AG10803 (cell line): ENCODE measurements at regions not wholly inside any gene's neighbourhood (a gene's known extent, or its start where the extent isn't known, plus 50 kb on each side); places are given as distances from the start of the nearest gene placed in this dataset.

ENCODE experiments used
- DNase-seq: peaks from one replicate; pipeline ENCODE4 v3.0.0; 2010; ENCODE audit warnings: low read depth
- H3K4me3 ChIP-seq: 2 replicates; pipeline ENCODE4 v1.5.1; 2011; ENCODE audit warnings: mild to moderate bottlenecking, low read length, control low read depth
- CTCF ChIP-seq: conservative IDR thresholded peaks from 2 replicates; pipeline ENCODE4 v1.5.1; 2011; ENCODE audit warnings: mild to moderate bottlenecking, low read length, control low read depth, inconsistent platforms

GRCh38 chr7:136140469-136140868 is 163.3 kb upstream of the MTPN start:
- no peak for DNase-seq
- TF ChIP-seq CTCF, result no peak
- H3K4me3 ChIP-seq, result no peak overlapping the region

GRCh38 chr7:136139417-136139816 is 162.3 kb upstream of the MTPN start:
- TF ChIP-seq CTCF, result no peak
- H3K4me3 ChIP-seq, result no peak overlapping the region
- no peak for DNase-seq

- TF ChIP-seq CTCF, result no peak
- DNase-seq, result no peak
- no peak overlapping the region for H3K4me3 ChIP-seq
Measured at GRCh38 chr7:136138991-136139390, 161.8 kb upstream of the MTPN start.

GRCh38 chr7:136136906-136137454 is 159.8 kb upstream of the MTPN start:
- TF ChIP-seq CTCF, result no peak
- no peak for DNase-seq

GRCh38 chr7:136134503-136134902 is 157.3 kb upstream of the MTPN start:
- TF ChIP-seq CTCF, result 0 out of 2 replicates have a peak, but pooled peaks have one; percentile 1
- peak; percentile 9 for DNase-seq
- H3K4me3 ChIP-seq, result no peak overlapping the region

More at GRCh38 chr7:136136906-136137454, 159.8 kb upstream of the MTPN start:
- no peak overlapping the region for H3K4me3 ChIP-seq

- no peak overlapping the region for H3K4me3 ChIP-seq
- TF ChIP-seq CTCF, result no peak
- peak; percentile 21 for DNase-seq
Measured at GRCh38 chr7:136133551-136133950, 156.4 kb upstream of the MTPN start.

GRCh38 chr7:136131304-136131630 is 154.1 kb upstream of the MTPN start:
- no peak for TF ChIP-seq CTCF
- no peak overlapping the region for H3K4me3 ChIP-seq
- DNase-seq, result no peak
